T-cell (primary cell): ENCODE measurements at regions not wholly inside any gene's neighbourhood (a gene's known extent, or its start where the extent isn't known, plus 50 kb on each side); places are given as distances from the start of the nearest gene placed in this dataset.

Experiments used
- ATAC-seq, 4 experiments: fragments of 200-7000 bp in 3 of 4; fragments of 150-1000 bp in 1 of 4; cut with Tn5 transposase; replicated peaks in 1 of 4; 1 replicate in 3 of 4; 2 replicates in 1 of 4; pipeline ENCODE4 v1.10.0; 2021; ENCODE audit warnings: moderate library complexity in 3 of 4, mild to moderate bottlenecking in 2 of 4, moderate number of reproducible peaks in 1 of 4
- CTCF ChIA-PET, 2 donors: fragments of 300-600 bp; sonication (Branson Sonifier 250); formaldehyde crosslinking; loops; one replicate each; lab custom pipeline; 2022; ENCODE audit warnings: antibody characterized with exemption in 2 of 2; lab: Charles Lee
- POLR2A ChIA-PET, 2 donors: fragments of 300-600 bp; sonication (Branson Sonifier 250); formaldehyde crosslinking; loops; one replicate each; lab custom pipeline; 2022; ENCODE audit warnings: antibody characterized with exemption in 2 of 2; lab: Charles Lee
- DNase-seq, 35 experiments: peaks; one replicate each; pipeline versions ENCODE4 v3.0.0 to v3.0.0-alpha.2; 2013 to 2023
- H3K27ac ChIP-seq: one replicate; pipeline ENCODE4 v1.5.1; 2013; ENCODE audit warnings: low read length
- H3K27me3 ChIP-seq, 2 experiments: replicated peaks in 1 of 2; 1 replicate in 1 of 2; 2 replicates in 1 of 2; pipeline versions ENCODE4 v1.6.1 to v1.7.0; 2013; ENCODE audit warnings: low read length in 1 of 2, mixed read lengths in 1 of 2; ENCODE audit not compliant: control insufficient read depth in 2 of 2, insufficient read depth in 2 of 2; ENCODE audit errors: extremely low read depth in 1 of 2
- H3K36me3 ChIP-seq, 2 donors: 1 replicate in 1 of 2; 2 replicates in 1 of 2; pipeline versions ENCODE4 v1.6.1 to v1.7.0; 2013; ENCODE audit warnings: low read length in 1 of 2; ENCODE audit not compliant: control insufficient read depth in 2 of 2, insufficient read depth in 1 of 2; ENCODE audit errors: extremely low read depth in 1 of 2
- H3K4me1 ChIP-seq, 2 experiments: 1 replicate in 1 of 2; 2 replicates in 1 of 2; pipeline versions ENCODE4 v1.6.1 to v1.7.0; 2013; ENCODE audit warnings: low read length in 2 of 2, mixed read lengths in 1 of 2; ENCODE audit not compliant: insufficient read depth in 2 of 2, control insufficient read depth in 1 of 2; ENCODE audit errors: extremely low read depth in 1 of 2
- H3K4me3 ChIP-seq, 2 donors: 1 replicate in 1 of 2; 2 replicates in 1 of 2; pipeline versions ENCODE4 v1.5.1 to v1.7.0; 2013; ENCODE audit warnings: mild to moderate bottlenecking in 2 of 2, low read length in 1 of 2, moderate library complexity in 1 of 2; ENCODE audit not compliant: control insufficient read depth in 1 of 2; ENCODE audit errors: extremely low read depth in 1 of 2
- H3K9me3 ChIP-seq: 2 replicates; pipeline ENCODE4 v1.7.0; 2013
- H3K27ac Mint-ChIP-seq, 2 donors: one replicate each; pipeline ENCODE4 v1.8.0; 2020 to 2021; ENCODE audit warnings: mild to moderate bottlenecking in 2 of 2, mixed read lengths in 2 of 2
- H3K27me3 Mint-ChIP-seq, 2 donors: one replicate each; pipeline ENCODE4 v1.8.0; 2021 to 2022; ENCODE audit warnings: mixed read lengths in 2 of 2
- H3K36me3 Mint-ChIP-seq: one replicate; pipeline ENCODE4 v1.8.0; 2021; ENCODE audit warnings: mixed read lengths
- H3K4me1 Mint-ChIP-seq, 3 donors: one replicate each; pipeline ENCODE4 v1.8.0; 2020 to 2022; ENCODE audit warnings: mixed read lengths in 3 of 3, mild to moderate bottlenecking in 1 of 3
- H3K4me3 Mint-ChIP-seq, 3 donors: one replicate each; pipeline ENCODE4 v1.8.0; 2020 to 2022; ENCODE audit warnings: mild to moderate bottlenecking in 3 of 3, mixed read lengths in 3 of 3, moderate library complexity in 3 of 3
- H3K9me3 Mint-ChIP-seq, 3 donors: one replicate each; pipeline ENCODE4 v1.8.0; 2020 to 2022; ENCODE audit warnings: mixed read lengths in 3 of 3
- WGBS: methylation state at CpG from one replicate; pipeline ENCODE4 v1.1.5; 2013; ENCODE audit warnings: missing lambda C conversion rate; ENCODE audit not compliant: insufficient coverage; 5-methylcytosine and 5-hydroxymethylcytosine counted together

GRCh38 chr11:13818325-13818724 is 144.2 kb upstream of the SPON1 start:
- H3K36me3 ChIP-seq, result no peaks in the 10 kb centered on the region
- ChIA-PET CTCF (no interaction called here), POLR2A (no interaction called here)
- H3K4me3 ChIP-seq, result no peak overlapping the region
- H3K36me3 Mint-ChIP-seq, result no peaks in the 10 kb centered on the region
- H3K9me3 Mint-ChIP-seq, result peaks cover 5 to 16% (median 10%) of the 10 kb centered on the region in 3 donors
- H3K27ac ChIP-seq, result no peak overlapping the region
- no peaks in the 10 kb centered on the region for H3K4me1 ChIP-seq
- no peaks in the 10 kb centered on the region for H3K27me3 Mint-ChIP-seq
- H3K27ac Mint-ChIP-seq, result no peak overlapping the region
- H3K4me1 Mint-ChIP-seq, result peaks cover 0 to 3% (median 0%) of the 10 kb centered on the region in 3 donors
- no peaks in the 10 kb centered on the region for H3K9me3 ChIP-seq
- DNase-seq, result no peak
- 40% methylated on average over 1 of the region's 2 CpGs for WGBS
- H3K4me3 Mint-ChIP-seq, result no peak overlapping the region
- H3K27me3 ChIP-seq, result peaks cover 0 to 2% of the 10 kb centered on the region in 2 experiments
- no peak for ATAC-seq

DNA sequence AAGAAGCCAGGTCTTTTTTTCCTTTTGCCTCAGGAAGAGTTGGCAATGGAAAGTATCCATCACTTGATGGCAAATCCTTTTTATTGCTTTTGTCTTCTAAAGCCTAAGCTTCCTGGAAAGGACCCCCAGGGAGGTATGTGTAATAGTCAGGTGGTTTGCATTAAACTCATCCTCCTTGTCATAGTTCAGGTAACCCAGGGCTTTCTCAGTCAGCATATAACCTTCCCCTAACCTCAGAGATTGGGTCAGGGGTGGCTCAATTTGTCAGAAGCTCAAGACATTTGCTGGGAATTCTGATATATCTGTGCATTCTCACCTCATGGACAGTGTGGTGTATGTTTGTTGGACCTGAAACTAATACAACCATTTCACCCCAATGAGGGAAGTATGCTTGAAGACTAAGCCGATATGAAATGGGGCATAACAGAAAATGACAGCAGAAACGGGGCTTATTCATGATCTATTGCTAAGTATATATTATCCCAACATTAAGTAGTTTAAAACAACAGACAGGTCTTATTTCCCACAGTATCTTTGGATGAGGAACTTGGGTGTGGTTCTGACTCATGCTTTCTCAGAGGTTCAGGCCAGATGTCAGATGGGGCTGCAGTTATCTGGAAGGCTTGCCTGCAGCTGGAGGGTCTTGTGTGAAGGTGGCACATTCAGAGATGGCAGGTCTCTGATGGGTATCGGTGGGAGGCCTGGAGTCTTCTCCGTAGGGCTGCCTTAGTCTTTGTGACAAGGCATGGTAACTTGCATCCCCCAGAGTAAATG is 135.8 kb upstream of the SPON1 start:
- WGBS, result no CpG with 5 or more reads among the region's 4 CpGs
- no peaks in the 10 kb centered on the region for H3K4me1 ChIP-seq
- Mint-ChIP-seq H3K27ac (no peak overlapping the region), H3K36me3 (no peaks in the 10 kb centered on the region), H3K4me3 (no peak overlapping the region), H3K4me1 (no peaks in the 10 kb centered on the region), H3K27me3 (peaks cover 3 to 10% of the 10 kb centered on the region in 2 donors), H3K9me3 (peaks cover 10 to 16% (median 12%) of the 10 kb centered on the region in 3 donors)
- no peak overlapping the region for H3K27ac ChIP-seq
- H3K4me3 ChIP-seq, result no peak overlapping the region
- ATAC-seq, result no peak
- no peaks in the 10 kb centered on the region for H3K27me3 ChIP-seq
- CTCF ChIA-PET, result interaction anchor here in 1 of 2 donors (0.6 kb wide), 1 partner anchor 540 kb away, joined by 4 read pairs; no protein-coding TSS in a partner anchor
- POLR2A ChIA-PET, result interaction anchor here in 1 of 2 donors (0.6 kb wide), 1 partner anchor 1273 kb away, joined by 3 read pairs; no protein-coding TSS in a partner anchor
- no peaks in the 10 kb centered on the region for H3K9me3 ChIP-seq
- H3K36me3 ChIP-seq, result no peaks in the 10 kb centered on the region
- no peak for DNase-seq

GRCh38 chr11:13831696-13832095 is 130.8 kb upstream of the SPON1 start:
- no peaks in the 10 kb centered on the region for H3K27me3 ChIP-seq
- DNase-seq (no peak), ATAC-seq (no peak)
- H3K36me3 Mint-ChIP-seq, result no peaks in the 10 kb centered on the region
- H3K9me3 Mint-ChIP-seq, result peaks cover 10 to 16% (median 12%) of the 10 kb centered on the region in 3 donors
- H3K36me3 ChIP-seq, result no peaks in the 10 kb centered on the region
- H3K4me3 Mint-ChIP-seq, result no peak overlapping the region
- H3K27ac ChIP-seq, result no peak overlapping the region
- H3K4me1 ChIP-seq, result no peaks in the 10 kb centered on the region
- ChIA-PET CTCF (no interaction called here), POLR2A (no interaction called here)
- H3K4me3 ChIP-seq, result no peak overlapping the region
- H3K27me3 Mint-ChIP-seq, result peaks cover 1 to 10% of the 10 kb centered on the region in 2 donors
- H3K27ac Mint-ChIP-seq, result no peak overlapping the region
- H3K4me1 Mint-ChIP-seq, result peaks cover 6 to 7% (median 7%) of the 10 kb centered on the region in 3 donors
- no peaks in the 10 kb centered on the region for H3K9me3 ChIP-seq

- peaks cover 14 to 21% (median 19%) of the 10 kb centered on the region in 3 donors for H3K4me1 Mint-ChIP-seq
- peaks cover 6 to 11% (median 9%) of the 10 kb centered on the region in 3 donors for H3K9me3 Mint-ChIP-seq
- 48% methylated on average over 2 of the region's 3 CpGs for WGBS
- Histone ChIP-seq H3K4me1 (no peaks in the 10 kb centered on the region), H3K4me3 (no peak overlapping the region), H3K27ac (no peak overlapping the region), H3K36me3 (no peaks in the 10 kb centered on the region), H3K27me3 (no peaks in the 10 kb centered on the region), H3K9me3 (no peaks in the 10 kb centered on the region)
- ChIA-PET CTCF (interaction anchor here in 1 of 2 donors (0.7 to 0.9 kb wide), 2 partner anchors 45 to 135 kb away, joined by 3 to 6 read pairs; no protein-coding TSS in a partner anchor), POLR2A (no interaction called here)
- H3K27ac Mint-ChIP-seq, result no peak overlapping the region
- DNase-seq (no peak), ATAC-seq (no peak)
- H3K36me3 Mint-ChIP-seq, result no peaks in the 10 kb centered on the region
- peaks cover 1 to 7% of the 10 kb centered on the region in 2 donors for H3K27me3 Mint-ChIP-seq
- no peak overlapping the region for H3K4me3 Mint-ChIP-seq
Measured at GRCh38 chr11:13834463-13834862, 128.1 kb upstream of the SPON1 start.

- Histone ChIP-seq H3K9me3 (no peaks in the 10 kb centered on the region), H3K4me3 (no peak overlapping the region), H3K27ac (no peak overlapping the region), H3K36me3 (no peaks in the 10 kb centered on the region), H3K27me3 (no peaks in the 10 kb centered on the region), H3K4me1 (no peaks in the 10 kb centered on the region)
- ATAC-seq (no peak), DNase-seq (no peak)
- ChIA-PET POLR2A (interaction anchor here in 1 of 2 donors (0.6 kb wide), 1 partner anchor 405 kb away, joined by 7 read pairs; no protein-coding TSS in a partner anchor), CTCF (interaction anchor here in 1 of 2 donors (1.1 kb wide), 1 partner anchor 110 kb away, joined by 15 read pairs; no protein-coding TSS in a partner anchor)
- peaks cover 14 to 21% (median 19%) of the 10 kb centered on the region in 3 donors for H3K4me1 Mint-ChIP-seq
- no peak overlapping the region for H3K4me3 Mint-ChIP-seq
- WGBS, result 78% methylated on average over 1 of the region's 2 CpGs
- H3K9me3 Mint-ChIP-seq, result no peaks in the 10 kb centered on the region
- H3K36me3 Mint-ChIP-seq, result no peaks in the 10 kb centered on the region
- peaks cover 0 to 1% of the 10 kb centered on the region in 2 donors for H3K27me3 Mint-ChIP-seq
- no peak overlapping the region for H3K27ac Mint-ChIP-seq
Measured at GRCh38 chr11:13836666-13837065, 125.9 kb upstream of the SPON1 start.

GRCh38 chr11:13837286-13837685 is 125.2 kb upstream of the SPON1 start:
- H3K4me1 ChIP-seq, result no peaks in the 10 kb centered on the region
- H3K27me3 ChIP-seq, result no peaks in the 10 kb centered on the region
- ATAC-seq, result peak in 3 of 4 experiments; percentile 55 to 87 (median 68)
- Mint-ChIP-seq H3K27me3 (peaks cover 0 to 1% of the 10 kb centered on the region in 2 donors), H3K27ac (peak overlapping the region; percentile 36 to 41), H3K36me3 (no peaks in the 10 kb centered on the region), H3K4me1 (peaks cover 14 to 21% (median 16%) of the 10 kb centered on the region in 3 donors), H3K4me3 (no peak overlapping the region), H3K9me3 (no peaks in the 10 kb centered on the region)
- H3K36me3 ChIP-seq, result no peaks in the 10 kb centered on the region
- CTCF ChIA-PET, result interaction anchor here in 1 of 2 donors (0.5 kb wide), 1 partner anchor 60 kb away, joined by 3 read pairs; no protein-coding TSS in a partner anchor
- WGBS, result no CpG with 5 or more reads among the region's 2 CpGs
- no peaks in the 10 kb centered on the region for H3K9me3 ChIP-seq
- POLR2A ChIA-PET, result no interaction called here
- no peak for DNase-seq
- H3K27ac ChIP-seq, result no peak overlapping the region
- H3K4me3 ChIP-seq, result no peak overlapping the region
